CD8-positive, alpha-beta memory T cell (primary cell): ENCODE measurements at regions not wholly inside any gene's neighbourhood (a gene's known extent, or its start where the extent isn't known, plus 50 kb on each side); places are given as distances from the start of the nearest gene placed in this dataset.

Experiments used
- CTCF ChIA-PET: fragments of 350-600 bp; sonication (Branson Sonifier 250); formaldehyde crosslinking; loops from one replicate; lab custom pipeline; 2021; ENCODE audit warnings: antibody characterized with exemption; lab: Charles Lee
- POLR2A ChIA-PET: fragments of 350-600 bp; sonication (Branson Sonifier 250); formaldehyde crosslinking; loops from one replicate; lab custom pipeline; 2021; ENCODE audit warnings: antibody characterized with exemption; lab: Charles Lee
- DNase-seq, 5 donors: peaks; one replicate each; pipeline versions ENCODE4 v3.0.0 to v3.0.0-alpha.2; 2020 to 2022; ENCODE audit warnings: mixed read lengths in 1 of 5
- H3K27ac ChIP-seq: one replicate; pipeline ENCODE4 v1.7.0; 2013; ENCODE audit warnings: low read depth, mild to moderate bottlenecking, low read length, moderate library complexity
- H3K27me3 ChIP-seq: 2 replicates; pipeline ENCODE4 v1.7.0; 2013; ENCODE audit warnings: low read length, mild to moderate bottlenecking; ENCODE audit not compliant: insufficient read depth, poor library complexity, severe bottlenecking
- H3K36me3 ChIP-seq: 2 replicates; pipeline ENCODE4 v1.7.0; 2013; ENCODE audit warnings: mild to moderate bottlenecking, low read length, moderate library complexity; ENCODE audit not compliant: insufficient read depth
- H3K4me1 ChIP-seq: 2 replicates; pipeline ENCODE4 v1.7.0; 2013; ENCODE audit warnings: mild to moderate bottlenecking, low read length, moderate library complexity; ENCODE audit not compliant: insufficient read depth
- H3K4me3 ChIP-seq: 2 replicates; pipeline ENCODE4 v1.7.0; 2013; ENCODE audit warnings: mild to moderate bottlenecking, low read length
- H3K9me3 ChIP-seq: 2 replicates; pipeline ENCODE4 v1.7.0; 2013; ENCODE audit warnings: mild to moderate bottlenecking, low read length
- H3K27ac Mint-ChIP-seq, 8 donors: one replicate each; pipeline ENCODE4 v1.8.0; 2020 to 2021; ENCODE audit warnings: mixed read lengths in 8 of 8, mild to moderate bottlenecking in 6 of 8, inconsistent platforms in 3 of 8, moderate library complexity in 3 of 8
- H3K27me3 Mint-ChIP-seq, 2 donors: one replicate each; pipeline ENCODE4 v1.8.0; 2020 to 2021; ENCODE audit warnings: mixed read lengths in 2 of 2, mild to moderate bottlenecking in 1 of 2, moderate library complexity in 1 of 2
- H3K36me3 Mint-ChIP-seq, 3 donors: one replicate each; pipeline ENCODE4 v1.8.0; 2020 to 2021; ENCODE audit warnings: mixed read lengths in 3 of 3, inconsistent platforms in 1 of 3, mild to moderate bottlenecking in 1 of 3
- H3K4me1 Mint-ChIP-seq, 3 donors: one replicate each; pipeline ENCODE4 v1.8.0; 2020 to 2021; ENCODE audit warnings: mixed read lengths in 3 of 3, inconsistent platforms in 1 of 3, mild to moderate bottlenecking in 1 of 3
- H3K4me3 Mint-ChIP-seq, 7 donors: one replicate each; pipeline ENCODE4 v1.8.0; 2020 to 2021; ENCODE audit warnings: mixed read lengths in 7 of 7, mild to moderate bottlenecking in 6 of 7, moderate library complexity in 4 of 7, inconsistent platforms in 2 of 7
- H3K9me3 Mint-ChIP-seq, 5 donors: one replicate each; pipeline ENCODE4 v1.8.0; 2020 to 2022; ENCODE audit warnings: mixed read lengths in 5 of 5, mild to moderate bottlenecking in 3 of 5, moderate library complexity in 2 of 5, inconsistent platforms in 1 of 5

- Histone ChIP-seq H3K4me3 (no peak overlapping the region), H3K4me1 (no peaks in the 10 kb centered on the region), H3K27me3 (no peaks in the 10 kb centered on the region), H3K27ac (no peak overlapping the region), H3K36me3 (no peaks in the 10 kb centered on the region), H3K9me3 (no peaks in the 10 kb centered on the region)
- no peaks in the 10 kb centered on the region for H3K9me3 Mint-ChIP-seq
- H3K4me3 Mint-ChIP-seq, result no peak overlapping the region
- peaks cover 0 to 3% of the 10 kb centered on the region in 2 donors for H3K27me3 Mint-ChIP-seq
- H3K36me3 Mint-ChIP-seq, result no peaks in the 10 kb centered on the region
- ChIA-PET CTCF (no interaction called here), POLR2A (no interaction called here)
- no peak for DNase-seq
- no peaks in the 10 kb centered on the region for H3K4me1 Mint-ChIP-seq
- H3K27ac Mint-ChIP-seq, result no peak overlapping the region
Measured at GRCh38 chr1:114037962-114038816, 58.9 kb downstream of the OLFML3 start.
